ENCODE measurements at regions not wholly inside any gene's neighbourhood (a gene's known extent, or its start where the extent isn't known, plus 50 kb on each side); places are given as distances from the start of the nearest gene placed in this dataset.

GRCh38 chr5:169424670-169425378, 123.9 kb upstream of the SLIT3 start:
- no peak for DNase-seq (ENCODE audit: low read depth in 1 of 2, low spot score in 2 of 2)
- Histone ChIP-seq H3K9me3 (ENCODE audit: insufficient read depth in 2 of 2, low read depth in 1 of 2, low read length in 1 of 2) (no peaks in the 10 kb centered on the region), H3K18ac (ENCODE audit: extremely low read depth, low read length) (no peak overlapping the region), H3K4me1 (replicated peaks in 1 of 4; ENCODE audit: control insufficient read depth in 3 of 4, insufficient read depth in 4 of 4, low read length in 3 of 4) (peaks cover 0 to 12% (median 5%) of the 10 kb centered on the region in 4 experiments; a peak in 4 of 7 replicates), H3K79me1 (ENCODE audit: low read depth, low read length) (no peaks in the 10 kb centered on the region), H2BK15ac (ENCODE audit: low read length) (no peak overlapping the region), H3K4me3 (ENCODE audit: extremely low read depth in 1 of 4, insufficient read depth in 2 of 4, low read depth in 3 of 4, low read length in 4 of 4) (no peak overlapping the region), H3K23ac (ENCODE audit: insufficient read length) (no peak overlapping the region), H3K36me3 (ENCODE audit: control insufficient read depth in 2 of 4, insufficient read depth in 4 of 4, low read length in 3 of 4) (no peaks in the 10 kb centered on the region), H4K20me1 (replicated peaks in 1 of 2; ENCODE audit: control insufficient read depth in 1 of 2, insufficient read depth in 2 of 2, low read length in 2 of 2) (no peaks in the 10 kb centered on the region), H2AK5ac (ENCODE audit: low read depth, low read length) (no peak overlapping the region), H3K9ac (replicated peaks in 1 of 4; ENCODE audit: extremely low read depth in 1 of 4, low read depth in 3 of 4, low read length in 3 of 4) (no peak overlapping the region), H2BK5ac (ENCODE audit: low read depth, low read length) (no peak overlapping the region), H2BK20ac (ENCODE audit: low read length) (no peak overlapping the region), H3K4me2 (ENCODE audit: insufficient read depth in 1 of 2, low read depth in 2 of 2, low read length in 2 of 2) (peak overlapping the region in 1 of 2 experiments; percentile 32; a peak in 2 of 4 replicates), H3K27me3 (replicated peaks in 1 of 4; ENCODE audit: control insufficient read depth in 3 of 4, extremely low read depth in 1 of 4, insufficient read depth in 3 of 4, low read length in 3 of 4) (no peaks in the 10 kb centered on the region), H4K5ac (ENCODE audit: insufficient read length, low read depth, low read length) (no peak overlapping the region), H2BK120ac (replicated peaks; ENCODE audit: low read depth, low read length) (no peak overlapping the region), H4K91ac (replicated peaks; ENCODE audit: insufficient read length, low read length) (no peak overlapping the region), H3K27ac (ENCODE audit: low read depth, low read length) (no peak overlapping the region), H4K8ac (ENCODE audit: extremely low read depth, insufficient read depth, low read length) (no peak overlapping the region), H2AFZ (ENCODE audit: low read length) (no peak overlapping the region; the same call in 1 of the 2 replicates), H2BK12ac (ENCODE audit: low read depth, low read length) (no peak overlapping the region), H3K79me2 (ENCODE audit: control insufficient read depth in 1 of 2, insufficient read depth in 2 of 2, low read length in 2 of 2) (no peaks in the 10 kb centered on the region), H3K14ac (ENCODE audit: insufficient read length) (no peak overlapping the region), H3K23me2 (ENCODE audit: low read depth, low read length) (no peaks in the 10 kb centered on the region), H3K56ac (replicated peaks; ENCODE audit: insufficient read length, low read depth, low read length) (no peak overlapping the region), H3K4ac (replicated peaks; ENCODE audit: insufficient read length, low read depth, low read length) (no peak overlapping the region)
- CTCF ChIA-PET (ENCODE audit: partially characterized antibody): no interaction called here
- WGBS, 2 experiments (ENCODE audit: extremely low coverage in 1 of 2, insufficient coverage in 1 of 2, insufficient read length in 1 of 2, insufficient replicate concordance in 2 of 2, low coverage in 1 of 2, low lambda C conversion rate in 2 of 2, missing lambda C conversion rate in 1 of 2): 80% methylated on average over 4 of the region's 4 CpGs; no CpG with 5 or more reads in 1 of the 2 experiments
- POLR2A ChIA-PET (ENCODE audit: partially characterized antibody): no interaction called here
- FAIRE-seq: no peak
- TF ChIP-seq NANOG (IDR thresholded peaks at IDR 0.05; ENCODE audit: insufficient read depth, low read depth, low read length, poor library complexity, severe bottlenecking) (no peak), SRF (IDR thresholded peaks at IDR 0.05; ENCODE audit: low read depth, low read length) (no peak), ZNF274 (IDR thresholded peaks at IDR 0.05; ENCODE audit: borderline replicate concordance, extremely low read depth, low read length) (no peak), POLR2AphosphoS5 (IDR thresholded peaks at IDR 0.05; ENCODE audit: low read depth, low read length) (no peak), JUN (IDR thresholded peaks at IDR 0.05; ENCODE audit: low read depth, low read length) (no peak), SP1 (IDR thresholded peaks at IDR 0.05; ENCODE audit: low read depth, low read length) (no peak), PHF8 (conservative IDR thresholded peaks at IDR 0.05; ENCODE audit: low read depth, low read length) (no peak), TCF12 (IDR thresholded peaks at IDR 0.05; ENCODE audit: low read depth, low read length) (no peak), YY1 (IDR thresholded peaks at IDR 0.05; ENCODE audit: low read depth, low read length) (no peak), CTBP2 (IDR thresholded peaks at IDR 0.05; ENCODE audit: borderline replicate concordance, insufficient read depth, insufficient read length, low read length) (no peak), SIX5 (IDR thresholded peaks at IDR 0.05; ENCODE audit: low read depth, low read length) (no peak), RAD21 (IDR thresholded peaks at IDR 0.05 in 1 of 2, conservative IDR thresholded peaks at IDR 0.05 in 1 of 2; ENCODE audit: low read depth in 2 of 2, low read length in 2 of 2) (no peak), HDAC2 (IDR thresholded peaks at IDR 0.05; ENCODE audit: borderline replicate concordance in 1 of 2, low read depth in 2 of 2, low read length in 2 of 2) (no peak), NRF1 (IDR thresholded peaks at IDR 0.05; ENCODE audit: low read depth, low read length) (no peak)

Measured in H1 (cell line).